IPS-20b (cell line): ENCODE measurements at regions not wholly inside any gene's neighbourhood (a gene's known extent, or its start where the extent isn't known, plus 50 kb on each side); places are given as distances from the start of the nearest gene placed in this dataset.
"Not testable (repeated sequence)": the region's sequence is repeated elsewhere in the genome, so short reads cannot be mapped to it uniquely, and the experiment has no call there.

Experiments
- H3K27ac ChIP-seq: one replicate; pipeline ENCODE4 v1.5.1; 2013; ENCODE audit warnings: low read length
- H3K27me3 ChIP-seq: 2 replicates; pipeline ENCODE4 v1.6.1; 2013; ENCODE audit warnings: mild to moderate bottlenecking, low read length, inconsistent platforms; ENCODE audit not compliant: insufficient read depth
- H3K36me3 ChIP-seq: 2 replicates; pipeline ENCODE4 v1.6.1; 2013; ENCODE audit warnings: low read depth, mild to moderate bottlenecking, inconsistent platforms, low read length, moderate library complexity; ENCODE audit not compliant: insufficient read depth
- H3K4me1 ChIP-seq: 2 replicates; pipeline ENCODE4 v1.6.1; 2013; ENCODE audit warnings: mild to moderate bottlenecking, control low read depth, inconsistent platforms, low read length, moderate library complexity; ENCODE audit not compliant: insufficient read depth
- H3K4me3 ChIP-seq: 2 replicates; pipeline ENCODE4 v1.5.1; 2013; ENCODE audit warnings: mild to moderate bottlenecking, low read length, inconsistent platforms
- H3K9ac ChIP-seq: 2 replicates; pipeline ENCODE4 v1.6.1; 2013; ENCODE audit warnings: low read depth, mild to moderate bottlenecking, inconsistent platforms, low read length, moderate library complexity
- H3K9me3 ChIP-seq: 2 replicates; pipeline ENCODE4 v1.6.1; 2013; ENCODE audit warnings: mild to moderate bottlenecking, low read depth, low read length, inconsistent platforms; ENCODE audit not compliant: insufficient read depth

- H3K4me3 ChIP-seq = no peak overlapping the region
These were observed 108.3 kb upstream of the USP9X start for GRCh38 chrX:40976981-40977380.

DNA sequence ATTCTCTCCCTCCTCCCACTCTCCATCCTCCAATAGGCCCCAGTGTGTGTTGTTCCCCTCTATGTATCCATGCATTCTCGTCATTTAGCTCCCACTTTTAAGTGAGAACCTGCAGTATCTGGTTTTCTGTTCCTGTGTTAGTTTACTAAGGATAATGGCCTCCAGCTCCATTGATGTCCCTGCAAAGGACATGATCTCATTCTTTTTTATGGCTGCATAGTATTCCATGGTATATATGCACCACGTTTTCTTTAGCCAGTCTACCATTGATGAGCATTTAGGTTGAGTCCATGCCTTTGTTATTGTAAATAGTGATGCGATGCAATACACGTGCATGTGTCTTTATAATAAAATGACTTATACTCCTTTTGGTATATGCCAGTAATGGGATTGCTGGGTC is 100.3 kb upstream of the USP9X start:
- Histone ChIP-seq H3K36me3 (no peaks in the 10 kb centered on the region), H3K4me1 (no peaks in the 10 kb centered on the region), H3K27ac (no peak overlapping the region), H3K4me3 (no peak overlapping the region), H3K9me3 (no peaks in the 10 kb centered on the region), H3K27me3 (no peaks in the 10 kb centered on the region), H3K9ac (no peak overlapping the region)

More at GRCh38 chrX:40976981-40977380, 108.3 kb upstream of the USP9X start:
- H3K9me3 ChIP-seq = peaks cover 5% of the 10 kb centered on the region; the same call in 1 of the 2 replicates
- no peaks in the 10 kb centered on the region for H3K36me3 ChIP-seq
- no peak overlapping the region for H3K27ac ChIP-seq
- no peaks in the 10 kb centered on the region for H3K27me3 ChIP-seq
- H3K4me1 ChIP-seq = no peaks in the 10 kb centered on the region
- H3K9ac ChIP-seq = no peak overlapping the region

DNA sequence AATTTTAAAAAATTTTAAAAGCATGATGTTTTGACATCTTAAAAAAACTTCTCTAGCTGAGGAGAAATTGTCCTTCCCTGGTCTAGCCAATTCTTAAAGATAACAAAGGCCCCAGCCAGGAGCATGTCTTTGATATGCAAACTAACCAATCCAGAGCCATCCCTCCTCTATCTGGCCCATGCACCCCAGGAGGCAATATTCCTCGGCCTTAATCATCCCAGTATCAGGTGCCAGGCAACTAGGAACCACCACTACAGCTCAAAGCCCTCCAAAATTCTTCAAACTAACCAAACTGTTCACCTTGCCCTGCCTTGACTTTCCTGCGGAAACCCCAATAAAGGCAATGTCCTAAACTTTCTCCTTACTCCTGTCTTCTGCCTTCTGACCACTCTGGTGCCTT is 97.8 kb upstream of the USP9X start:
- Histone ChIP-seq H3K4me3 (no peak overlapping the region), H3K9me3 (no peaks in the 10 kb centered on the region), H3K27ac (no peak overlapping the region), H3K4me1 (no peaks in the 10 kb centered on the region), H3K27me3 (no peaks in the 10 kb centered on the region), H3K9ac (no peak overlapping the region), H3K36me3 (no peaks in the 10 kb centered on the region)

DNA sequence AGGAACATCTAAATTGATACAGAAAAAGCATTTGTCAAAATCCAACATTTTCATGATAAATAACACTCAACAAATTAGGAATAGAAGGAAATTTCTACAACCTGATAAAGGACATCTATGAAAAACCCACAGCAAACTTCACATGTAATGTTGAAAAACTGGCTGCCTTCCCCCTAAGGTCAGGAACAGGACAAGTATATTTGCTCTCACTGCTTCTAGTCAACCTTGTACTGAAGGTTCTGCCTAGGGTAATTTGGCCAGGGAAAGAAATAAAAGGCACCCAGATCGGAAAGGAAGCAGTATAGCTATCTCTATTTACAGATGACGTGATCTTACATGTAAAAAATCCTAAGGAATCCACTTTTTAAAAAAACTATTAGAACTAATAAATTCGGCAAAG is 97.1 kb upstream of the USP9X start:
- Histone ChIP-seq H3K9ac (no peak overlapping the region), H3K4me3 (no peak overlapping the region), H3K9me3 (no peaks in the 10 kb centered on the region), H3K36me3 (no peaks in the 10 kb centered on the region), H3K4me1 (no peaks in the 10 kb centered on the region), H3K27ac (no peak overlapping the region), H3K27me3 (no peaks in the 10 kb centered on the region)

DNA sequence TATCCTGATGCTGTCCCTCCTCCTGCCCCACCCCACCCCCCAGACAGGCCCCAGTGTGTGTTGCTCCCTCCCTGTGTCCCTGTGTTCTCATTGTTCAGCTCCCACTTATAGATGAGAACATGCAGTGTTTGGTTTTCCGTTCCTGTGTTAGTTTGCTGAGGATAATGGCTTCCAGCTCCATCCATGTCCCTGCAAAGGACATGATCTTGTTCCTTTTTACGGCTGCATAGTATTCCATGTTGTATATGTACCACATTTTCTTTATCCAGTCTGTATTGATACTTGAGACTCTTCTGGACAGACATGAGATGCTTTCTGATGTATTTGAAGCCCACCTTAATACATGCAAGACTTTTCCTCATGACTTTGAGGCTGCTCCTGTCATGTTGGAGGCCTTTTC is 91.8 kb upstream of the USP9X start:
- H3K4me3 ChIP-seq, H3K36me3 ChIP-seq, H3K9ac ChIP-seq, H3K27ac ChIP-seq, H3K27me3 ChIP-seq, H3K9me3 ChIP-seq, H3K4me1 ChIP-seq: not testable (repeated sequence)

DNA sequence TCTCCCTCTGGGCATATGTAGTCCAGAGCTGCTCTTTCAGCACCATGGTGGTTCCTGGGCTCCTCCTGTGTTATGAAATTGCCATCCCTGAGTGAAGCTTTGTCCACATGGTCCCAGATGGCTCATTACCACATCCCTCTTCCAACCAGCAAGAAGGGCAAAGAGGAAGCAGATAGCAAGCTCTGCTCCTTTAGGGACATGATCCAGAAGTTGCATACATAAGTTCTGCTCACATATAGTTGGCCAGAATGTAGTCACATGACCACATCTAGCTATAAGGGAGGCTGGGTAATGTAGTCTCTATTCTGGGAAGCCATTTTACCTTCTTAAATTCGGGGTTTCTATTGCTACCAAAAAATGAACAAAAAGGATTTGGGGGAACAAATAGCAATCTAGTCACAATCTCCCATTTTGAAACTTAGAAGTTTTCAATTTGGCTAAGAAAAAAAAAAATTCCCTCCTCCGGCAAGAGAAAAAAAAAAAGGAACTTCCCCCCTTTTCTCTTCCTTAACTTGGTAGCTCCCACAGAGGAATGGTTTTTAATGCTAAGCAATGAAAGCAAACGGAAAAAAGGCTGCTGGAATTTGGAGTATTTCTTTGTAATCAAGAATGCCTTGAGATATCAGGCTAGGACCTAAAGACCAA is 88.2 kb upstream of the USP9X start:
- Histone ChIP-seq H3K27ac (peak overlapping the region; percentile 80), H3K9me3 (no peaks in the 10 kb centered on the region), H3K4me3 (peak overlapping the region; percentile 24; the same call in 1 of the 2 replicates)

GRCh38 chrX:40998123-40998522 is 87.1 kb upstream of the USP9X start:
- Histone ChIP-seq H3K4me3 (no peak overlapping the region), H3K36me3 (no peaks in the 10 kb centered on the region), H3K27me3 (no peaks in the 10 kb centered on the region), H3K9ac (no peak overlapping the region), H3K27ac (no peak overlapping the region), H3K4me1 (no peaks in the 10 kb centered on the region; the same call in 1 of the 2 replicates), H3K9me3 (no peaks in the 10 kb centered on the region)

More for the DNA sequence above, 88.2 kb upstream of the USP9X start:
- Histone ChIP-seq H3K27me3 (no peaks in the 10 kb centered on the region), H3K36me3 (no peaks in the 10 kb centered on the region), H3K9ac (peak overlapping the region; percentile 40; the same call in 1 of the 2 replicates), H3K4me1 (no peaks in the 10 kb centered on the region; the same call in 1 of the 2 replicates)

GRCh38 chrX:41001327-41001726 is 83.9 kb upstream of the USP9X start:
- no peaks in the 10 kb centered on the region; the same call in 1 of the 2 replicates for H3K4me1 ChIP-seq
- no peaks in the 10 kb centered on the region for H3K27me3 ChIP-seq
- no peak overlapping the region for H3K9ac ChIP-seq
- no peak overlapping the region for H3K4me3 ChIP-seq
- H3K27ac ChIP-seq = no peak overlapping the region
- H3K9me3 ChIP-seq = no peaks in the 10 kb centered on the region
- H3K36me3 ChIP-seq = no peaks in the 10 kb centered on the region

DNA sequence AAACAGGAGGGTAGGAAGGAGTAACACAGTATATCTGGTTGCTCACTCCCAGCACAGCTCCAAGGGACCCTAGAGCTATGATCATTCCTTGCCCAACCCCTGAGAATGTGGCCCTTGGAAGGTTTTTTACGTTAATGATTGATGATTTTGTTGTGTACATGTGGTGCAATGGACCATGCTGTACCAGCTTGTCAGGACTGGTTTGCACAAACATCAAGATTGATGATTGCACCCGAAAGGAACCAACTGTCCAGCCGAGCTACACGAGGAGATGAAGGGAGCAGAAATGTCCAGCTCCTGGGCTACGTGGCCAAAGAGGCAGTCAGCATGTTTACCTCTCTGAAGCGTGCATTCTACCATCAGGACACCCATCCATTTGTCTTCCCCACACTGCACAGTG is 83.2 kb upstream of the USP9X start:
- Histone ChIP-seq H3K9ac (no peak overlapping the region), H3K9me3 (no peaks in the 10 kb centered on the region), H3K4me3 (no peak overlapping the region), H3K36me3 (no peaks in the 10 kb centered on the region), H3K27me3 (no peaks in the 10 kb centered on the region), H3K4me1 (no peaks in the 10 kb centered on the region), H3K27ac (no peak overlapping the region)

DNA sequence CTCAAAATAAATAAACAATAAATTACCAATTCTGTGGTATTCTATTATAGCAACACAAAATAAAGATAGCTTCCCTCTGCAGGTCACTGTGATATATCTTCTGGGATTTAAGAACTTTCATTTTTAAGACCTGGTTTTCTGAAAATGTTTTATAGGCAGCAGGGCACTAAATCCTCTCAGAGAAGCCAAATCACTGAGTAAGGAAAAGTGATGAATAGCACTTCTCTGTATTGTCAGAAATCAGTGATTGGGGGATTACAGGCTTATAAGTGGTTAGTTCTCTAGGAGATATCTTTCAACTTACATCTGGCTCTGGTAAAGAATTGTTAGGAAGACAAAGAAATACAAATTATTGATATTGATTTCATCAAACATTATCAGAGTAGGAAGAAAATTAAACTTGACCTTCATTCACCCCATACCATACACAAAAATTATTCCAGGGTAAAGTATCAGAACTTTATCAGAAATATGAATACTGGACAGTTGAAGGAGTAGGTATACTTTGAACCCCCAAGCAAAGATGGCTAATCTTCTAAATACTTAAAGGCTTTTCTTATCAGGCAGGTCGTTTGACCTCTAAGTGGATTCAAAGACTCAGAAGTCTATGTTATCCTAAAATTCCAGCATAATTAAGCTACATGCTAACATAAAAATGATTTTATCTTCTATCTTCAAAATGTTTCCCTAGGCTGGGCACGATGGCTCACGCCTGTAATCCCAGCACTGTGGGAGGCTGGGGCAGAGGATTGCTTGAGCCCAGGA is 81.6 kb upstream of the USP9X start:
- H3K4me1 ChIP-seq = no peaks in the 10 kb centered on the region
- H3K27ac ChIP-seq = no peak overlapping the region
- H3K9ac ChIP-seq = no peak overlapping the region
- H3K9me3 ChIP-seq = no peaks in the 10 kb centered on the region
- no peak overlapping the region for H3K4me3 ChIP-seq
- no peaks in the 10 kb centered on the region for H3K27me3 ChIP-seq
- no peaks in the 10 kb centered on the region for H3K36me3 ChIP-seq

- no peaks in the 10 kb centered on the region for H3K27me3 ChIP-seq
- H3K9ac ChIP-seq = no peak overlapping the region
- H3K27ac ChIP-seq = no peak overlapping the region
- H3K9me3 ChIP-seq = no peaks in the 10 kb centered on the region
- H3K4me3 ChIP-seq = no peak overlapping the region
- no peaks in the 10 kb centered on the region for H3K36me3 ChIP-seq
- H3K4me1 ChIP-seq = peaks cover under 1% of the 10 kb centered on the region; the same call in 1 of the 2 replicates
These were observed 79.7 kb upstream of the USP9X start for GRCh38 chrX:41005445-41005992.
